ENCODE measurements at regions not wholly inside any gene's neighbourhood (a gene's known extent, or its start where the extent isn't known, plus 50 kb on each side); places are given as distances from the start of the nearest gene placed in this dataset.

- intact Hi-C loops (cut with micrococcal nuclease), result no loop called here
Observed at GRCh38 chr1:230542681-230543080, 99.6 kb upstream of the COG2 start.

GRCh38 chr1:230542054-230542453 lies 100.2 kb upstream of the COG2 start:
- H3K9me3 ChIP-seq (replicated peaks), result no peaks in the 10 kb centered on the region
- H3K36me3 ChIP-seq, result no peaks in the 10 kb centered on the region
- no peaks in the 10 kb centered on the region for H3K27me3 ChIP-seq (ENCODE audit: low read depth)
- no peaks in the 10 kb centered on the region for H3K4me1 ChIP-seq
- no peak for DNase-seq
- intact Hi-C loops (cut with micrococcal nuclease), result no loop called here
- no peak overlapping the region for H3K4me3 ChIP-seq
- TF ChIP-seq, protein P1, sequence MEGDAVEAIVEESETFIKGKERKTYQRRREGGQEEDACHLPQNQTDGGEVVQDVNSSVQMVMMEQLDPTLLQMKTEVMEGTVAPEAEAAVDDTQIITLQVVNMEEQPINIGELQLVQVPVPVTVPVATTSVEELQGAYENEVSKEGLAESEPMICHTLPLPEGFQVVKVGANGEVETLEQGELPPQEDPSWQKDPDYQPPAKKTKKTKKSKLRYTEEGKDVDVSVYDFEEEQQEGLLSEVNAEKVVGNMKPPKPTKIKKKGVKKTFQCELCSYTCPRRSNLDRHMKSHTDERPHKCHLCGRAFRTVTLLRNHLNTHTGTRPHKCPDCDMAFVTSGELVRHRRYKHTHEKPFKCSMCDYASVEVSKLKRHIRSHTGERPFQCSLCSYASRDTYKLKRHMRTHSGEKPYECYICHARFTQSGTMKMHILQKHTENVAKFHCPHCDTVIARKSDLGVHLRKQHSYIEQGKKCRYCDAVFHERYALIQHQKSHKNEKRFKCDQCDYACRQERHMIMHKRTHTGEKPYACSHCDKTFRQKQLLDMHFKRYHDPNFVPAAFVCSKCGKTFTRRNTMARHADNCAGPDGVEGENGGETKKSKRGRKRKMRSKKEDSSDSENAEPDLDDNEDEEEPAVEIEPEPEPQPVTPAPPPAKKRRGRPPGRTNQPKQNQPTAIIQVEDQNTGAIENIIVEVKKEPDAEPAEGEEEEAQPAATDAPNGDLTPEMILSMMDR (IDR thresholded peaks at IDR 0.05; ENCODE audit: borderline replicate concordance), result no peak
- no peak overlapping the region for H3K27ac ChIP-seq (replicated peaks)

More at GRCh38 chr1:230542681-230543080, 99.6 kb upstream of the COG2 start:
- Histone ChIP-seq H3K27ac (replicated peaks) (no peak overlapping the region), H3K4me1 (no peaks in the 10 kb centered on the region), H3K36me3 (no peaks in the 10 kb centered on the region), H3K27me3 (ENCODE audit: low read depth) (no peaks in the 10 kb centered on the region), H3K9me3 (replicated peaks) (no peaks in the 10 kb centered on the region), H3K4me3 (no peak overlapping the region)
- DNase-seq, result no peak
- TF ChIP-seq, protein P1 (IDR thresholded peaks at IDR 0.05; ENCODE audit: borderline replicate concordance), result no peak

- H3K4me3 ChIP-seq, result no peak overlapping the region
- no peak for DNase-seq
- no peaks in the 10 kb centered on the region for H3K36me3 ChIP-seq
- intact Hi-C loops (cut with micrococcal nuclease), result no loop called here
- TF ChIP-seq, protein P1 (IDR thresholded peaks at IDR 0.05; ENCODE audit: borderline replicate concordance), result no peak
- no peaks in the 10 kb centered on the region for H3K9me3 ChIP-seq (replicated peaks)
- no peaks in the 10 kb centered on the region for H3K27me3 ChIP-seq (ENCODE audit: low read depth)
- H3K4me1 ChIP-seq, result no peaks in the 10 kb centered on the region
- no peak overlapping the region for H3K27ac ChIP-seq (replicated peaks)
Observed at GRCh38 chr1:230541306-230541705, 101.0 kb upstream of the COG2 start.

GRCh38 chr1:230540421-230541155 lies 101.7 kb upstream of the COG2 start:
- no peaks in the 10 kb centered on the region for H3K27me3 ChIP-seq (ENCODE audit: low read depth)
- no peak overlapping the region for H3K4me3 ChIP-seq
- intact Hi-C loops (cut with micrococcal nuclease), result no loop called here
- H3K4me1 ChIP-seq, result no peaks in the 10 kb centered on the region
- no peak for DNase-seq
- TF ChIP-seq, protein P1 (IDR thresholded peaks at IDR 0.05; ENCODE audit: borderline replicate concordance), result no peak
- H3K9me3 ChIP-seq (replicated peaks), result peaks cover under 1% of the 10 kb centered on the region
- H3K27ac ChIP-seq (replicated peaks), result no peak overlapping the region
- no peaks in the 10 kb centered on the region for H3K36me3 ChIP-seq

DNA sequence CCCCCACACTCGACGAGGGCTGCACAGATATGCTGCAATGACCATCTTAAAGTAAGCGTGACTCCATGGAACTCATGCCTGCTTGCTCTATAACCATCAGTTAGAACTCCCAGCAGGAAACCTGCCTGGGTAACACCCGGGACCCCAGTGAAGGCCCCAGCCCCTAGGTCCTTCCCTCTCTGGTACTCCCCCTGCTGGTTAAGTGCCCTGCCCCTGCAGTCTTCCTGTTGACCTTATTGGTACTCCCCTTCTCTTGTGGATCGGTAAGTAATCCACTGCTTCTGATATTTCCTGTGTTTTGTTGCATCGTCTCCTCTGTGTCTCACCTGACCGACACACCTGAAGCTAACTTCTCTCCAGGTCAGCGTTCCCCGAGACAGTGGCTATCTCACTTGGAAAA lies 104.8 kb upstream of the COG2 start:
- intact Hi-C loops (cut with micrococcal nuclease), result no loop called here
- DNase-seq, result no peak
- H3K9me3 ChIP-seq (replicated peaks), result peaks cover 29% of the 10 kb centered on the region

More for the DNA sequence above, 104.8 kb upstream of the COG2 start:
- H3K27ac ChIP-seq (replicated peaks), result no peak overlapping the region
- H3K27me3 ChIP-seq (ENCODE audit: low read depth), result no peaks in the 10 kb centered on the region
- no peaks in the 10 kb centered on the region for H3K36me3 ChIP-seq
- H3K4me3 ChIP-seq, result no peak overlapping the region
- TF ChIP-seq, protein P1 (IDR thresholded peaks at IDR 0.05; ENCODE audit: borderline replicate concordance), result no peak
- H3K4me1 ChIP-seq, result no peaks in the 10 kb centered on the region
